K562 (cell line): ENCODE measurements at regions not wholly inside any gene's neighbourhood (a gene's known extent, or its start where the extent isn't known, plus 50 kb on each side); places are given as distances from the start of the nearest gene placed in this dataset.

Source experiments
- RNF219 ChIP-seq: fragments of 250-450 bp; sonication (Bioruptor Pico); IDR thresholded peaks from 2 replicates; pipeline ENCODE4 v1.5.0; 2022; ENCODE audit warnings: mild to moderate bottlenecking
- SREBF2 ChIP-seq: sonication (generic); formaldehyde crosslinking; IDR thresholded peaks from 2 replicates; pipeline ENCODE4 v1.4.0; 2020; ENCODE audit warnings: mild to moderate bottlenecking, missing genetic modification reagents
- TAF15 ChIP-seq: fragments of 200-400 bp; formaldehyde crosslinking; IDR thresholded peaks from 2 replicates; pipeline ENCODE4 v1.6.1; 2017; ENCODE audit warnings: mild to moderate bottlenecking, low read depth, low read length, moderate library complexity
- ZNF318 ChIP-seq, 2 experiments: fragments of 450-650 bp; IDR thresholded peaks; 2 replicates each; pipeline ENCODE4 v1.6.1; 2016; ENCODE audit warnings: mild to moderate bottlenecking in 2 of 2, borderline replicate concordance in 1 of 2, low read depth in 1 of 2, moderate library complexity in 1 of 2

GRCh38 chr6:14212632-14213031 is 95.1 kb downstream of the CD83 start (continued):
- TF ChIP-seq ZNF318 (IDR thresholded peaks at IDR 0.05; ENCODE audit: borderline replicate concordance in 1 of 2, low read depth in 1 of 2) = no peak
- no peak for TF ChIP-seq RNF219 (CRISPR knock-in tag)
- TF ChIP-seq TAF15 = no peak
- no peak for TF ChIP-seq SREBF2 (CRISPR knock-in tag)
- TF ChIP-seq, all 486 proteins: peak for 0
